ENCODE measurements at regions not wholly inside any gene's neighbourhood (a gene's known extent, or its start where the extent isn't known, plus 50 kb on each side); places are given as distances from the start of the nearest gene placed in this dataset.

DNA sequence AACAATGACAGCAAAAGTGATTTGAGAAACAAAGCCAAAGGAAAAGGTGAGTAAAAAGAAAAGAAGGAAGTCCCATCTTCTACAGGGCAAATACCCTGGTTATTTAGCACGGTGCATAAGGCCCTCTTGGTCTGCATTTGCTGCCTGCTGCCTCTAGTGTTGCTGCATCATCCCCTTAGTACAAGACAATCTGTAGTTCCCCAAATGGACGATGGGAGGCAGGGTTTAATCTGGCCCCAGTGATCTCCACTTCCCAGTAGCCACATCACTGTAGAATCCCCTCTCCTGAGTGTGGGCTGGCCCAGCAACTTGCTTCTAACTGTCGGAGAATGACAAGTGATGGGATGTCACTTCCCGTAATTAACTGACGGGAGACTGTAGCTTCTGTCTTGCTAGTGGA lies 85.1 kb downstream of the CTAGE1 start:
- intact Hi-C loops (cut with DNase I) = no loop called here
- Histone ChIP-seq H3K27me3 (no peaks in the 10 kb centered on the region), H3K9me3 (no peaks in the 10 kb centered on the region), H3K4me3 (no peak overlapping the region), H3K27ac (no peak overlapping the region), H3K4me1 (peaks cover 2 to 14% of the 10 kb centered on the region in 2 donors), H3K36me3 (no peaks in the 10 kb centered on the region)
- TF ChIP-seq, protein P1, sequence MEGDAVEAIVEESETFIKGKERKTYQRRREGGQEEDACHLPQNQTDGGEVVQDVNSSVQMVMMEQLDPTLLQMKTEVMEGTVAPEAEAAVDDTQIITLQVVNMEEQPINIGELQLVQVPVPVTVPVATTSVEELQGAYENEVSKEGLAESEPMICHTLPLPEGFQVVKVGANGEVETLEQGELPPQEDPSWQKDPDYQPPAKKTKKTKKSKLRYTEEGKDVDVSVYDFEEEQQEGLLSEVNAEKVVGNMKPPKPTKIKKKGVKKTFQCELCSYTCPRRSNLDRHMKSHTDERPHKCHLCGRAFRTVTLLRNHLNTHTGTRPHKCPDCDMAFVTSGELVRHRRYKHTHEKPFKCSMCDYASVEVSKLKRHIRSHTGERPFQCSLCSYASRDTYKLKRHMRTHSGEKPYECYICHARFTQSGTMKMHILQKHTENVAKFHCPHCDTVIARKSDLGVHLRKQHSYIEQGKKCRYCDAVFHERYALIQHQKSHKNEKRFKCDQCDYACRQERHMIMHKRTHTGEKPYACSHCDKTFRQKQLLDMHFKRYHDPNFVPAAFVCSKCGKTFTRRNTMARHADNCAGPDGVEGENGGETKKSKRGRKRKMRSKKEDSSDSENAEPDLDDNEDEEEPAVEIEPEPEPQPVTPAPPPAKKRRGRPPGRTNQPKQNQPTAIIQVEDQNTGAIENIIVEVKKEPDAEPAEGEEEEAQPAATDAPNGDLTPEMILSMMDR (IDR thresholded peaks at IDR 0.05) = no peak
- DNase-seq (ENCODE audit: low spot score in 2 of 2) = no peak

DNA sequence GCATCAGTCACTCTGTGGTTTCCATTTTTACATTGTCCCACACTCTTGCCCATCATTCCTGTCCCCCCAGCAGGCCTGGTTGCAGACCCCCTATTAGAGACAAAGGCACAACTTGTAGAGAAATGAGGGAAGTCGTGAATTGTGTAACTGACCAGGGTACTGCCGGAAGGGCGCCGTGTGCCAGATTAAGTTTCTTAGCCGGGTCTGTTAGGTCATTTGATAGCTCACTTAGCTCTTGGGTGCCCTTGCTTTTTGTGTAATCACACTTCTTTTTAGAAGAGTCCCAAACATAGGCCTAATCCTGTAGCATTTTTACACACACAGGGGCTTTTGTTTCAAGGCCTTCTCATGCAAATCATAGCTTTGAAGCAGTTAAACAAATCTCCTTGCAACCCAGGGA lies 87.2 kb downstream of the CTAGE1 start:
- no peaks in the 10 kb centered on the region for H3K36me3 ChIP-seq
- H3K4me1 ChIP-seq = no peaks in the 10 kb centered on the region

DNA sequence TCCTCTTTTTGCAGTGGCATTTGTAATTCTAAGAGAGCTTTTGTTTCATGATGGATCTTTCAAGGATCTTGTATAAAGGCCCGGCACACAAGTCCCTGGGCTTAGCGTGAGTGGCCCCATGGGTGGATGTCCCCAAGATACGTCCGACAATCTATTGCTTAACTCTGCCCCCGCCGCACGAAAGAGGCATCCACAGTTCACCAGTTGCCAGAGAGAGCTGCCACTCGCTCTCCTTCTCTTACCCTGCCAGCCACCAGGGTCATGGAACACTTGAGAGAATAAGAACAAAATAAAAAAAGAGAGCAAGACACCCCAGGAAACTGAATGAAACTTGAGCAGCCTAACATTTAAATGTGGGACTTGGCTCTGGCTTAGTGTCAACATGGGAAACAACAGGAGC lies 92.3 kb downstream of the CTAGE1 start:
- TF ChIP-seq, protein P1 (IDR thresholded peaks at IDR 0.05) = no peak
- peaks cover 4 to 11% of the 10 kb centered on the region in 2 donors for H3K4me1 ChIP-seq
- intact Hi-C loops (cut with DNase I) = no loop called here

More for the DNA sequence above, 87.2 kb downstream of the CTAGE1 start:
- TF ChIP-seq, protein P1 (IDR thresholded peaks at IDR 0.05) = no peak
- no peak overlapping the region for H3K4me3 ChIP-seq
- intact Hi-C loops (cut with DNase I) = no loop called here
- no peak for DNase-seq (ENCODE audit: low spot score in 2 of 2)
- H3K9me3 ChIP-seq = no peaks in the 10 kb centered on the region
- H3K27me3 ChIP-seq = no peaks in the 10 kb centered on the region
- H3K27ac ChIP-seq = no peak overlapping the region

DNA sequence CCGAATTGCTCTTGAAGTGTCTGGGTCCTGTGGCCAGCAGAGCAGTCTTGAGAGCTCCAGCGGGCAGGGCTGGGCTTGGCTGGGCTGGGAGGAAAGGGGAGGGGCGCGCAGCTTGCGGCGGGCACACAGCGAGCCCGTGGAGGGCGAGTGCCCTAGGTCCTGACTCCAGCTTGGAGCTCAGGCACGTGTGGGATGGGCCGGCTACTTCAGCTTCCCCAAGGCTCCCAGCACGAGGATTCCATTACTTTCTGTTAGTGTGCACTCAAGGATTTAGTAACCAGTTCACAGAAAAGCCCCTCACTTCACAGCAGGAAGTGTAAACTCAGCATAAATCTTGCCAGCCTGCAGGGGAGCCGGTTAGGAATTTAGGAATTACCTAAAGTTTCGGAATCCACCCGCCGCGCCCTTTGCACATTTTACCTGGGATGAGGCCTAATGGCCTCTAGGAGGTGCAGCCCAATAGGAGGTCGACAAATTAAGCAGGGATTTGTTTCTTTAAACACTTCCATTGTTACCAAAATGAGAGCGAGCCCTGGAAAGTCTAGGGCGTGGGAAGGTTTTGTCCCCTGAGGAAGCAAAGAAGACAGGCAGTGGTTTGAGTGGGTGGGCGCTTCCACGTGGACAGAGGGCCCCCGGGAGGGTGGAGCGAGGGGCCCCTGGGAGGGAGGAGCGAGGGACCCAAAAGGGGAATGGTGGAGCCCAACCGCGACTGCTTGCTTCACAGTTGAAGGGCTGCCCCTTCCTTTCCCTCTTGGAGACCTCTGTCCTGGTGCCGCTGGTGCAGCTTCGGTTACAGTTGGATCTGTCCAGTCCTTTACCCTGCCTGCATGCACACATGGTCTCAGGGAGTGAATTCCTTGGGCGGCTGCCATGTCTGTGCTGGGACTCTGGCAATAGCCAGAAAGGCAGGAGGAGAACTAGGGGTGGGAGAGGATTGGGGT lies 93.3 kb downstream of the CTAGE1 start:
- Histone ChIP-seq H3K4me1 (peaks cover 4 to 11% of the 10 kb centered on the region in 2 donors), H3K9me3 (no peaks in the 10 kb centered on the region), H3K36me3 (no peaks in the 10 kb centered on the region), H3K4me3 (peak overlapping the region; percentile 20 to 51), H3K27me3 (no peaks in the 10 kb centered on the region), H3K27ac (peak overlapping the region; percentile 38 to 60)
- TF ChIP-seq, protein P1 (IDR thresholded peaks at IDR 0.05) = peak in 1 of 3 experiments; percentile 35
- intact Hi-C loops (cut with DNase I) = no loop called here
- peak in 1 of 2 donors; percentile 75 for DNase-seq (ENCODE audit: low spot score in 2 of 2)

More for the DNA sequence above, 92.3 kb downstream of the CTAGE1 start:
- Histone ChIP-seq H3K27me3 (no peaks in the 10 kb centered on the region), H3K36me3 (no peaks in the 10 kb centered on the region), H3K9me3 (no peaks in the 10 kb centered on the region), H3K27ac (no peak overlapping the region), H3K4me3 (no peak overlapping the region)
- no peak for DNase-seq (ENCODE audit: low spot score in 2 of 2)

DNA sequence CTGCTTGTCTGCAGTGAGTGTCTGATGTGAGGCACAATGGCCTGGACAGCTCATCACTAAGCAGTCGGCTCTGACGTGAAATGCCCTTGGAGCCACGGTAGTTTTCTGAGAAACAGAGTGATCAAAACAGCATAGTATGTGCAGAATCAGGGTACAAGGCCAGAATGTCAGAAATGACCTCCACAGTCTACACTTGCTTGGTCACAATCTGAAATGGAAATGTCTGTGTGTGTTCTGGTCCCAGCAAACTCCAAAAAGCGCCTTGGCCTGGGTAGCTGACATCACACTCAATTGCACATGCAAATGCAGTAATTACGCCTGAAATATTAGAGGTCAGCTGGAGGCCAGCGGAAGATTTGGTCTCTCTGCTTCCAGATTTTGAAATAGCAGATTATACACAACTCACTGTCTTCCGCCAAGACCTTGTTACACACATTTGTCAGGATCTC lies 95.4 kb downstream of the CTAGE1 start:
- Histone ChIP-seq H3K4me1 (peaks cover 4 to 11% of the 10 kb centered on the region in 2 donors), H3K4me3 (no peak overlapping the region), H3K9me3 (no peaks in the 10 kb centered on the region), H3K27ac (peak overlapping the region in 1 of 2 donors; percentile 57), H3K36me3 (no peaks in the 10 kb centered on the region), H3K27me3 (no peaks in the 10 kb centered on the region)
- TF ChIP-seq, protein P1 (IDR thresholded peaks at IDR 0.05) = no peak
- no peak for DNase-seq (ENCODE audit: low spot score in 2 of 2)
- intact Hi-C loops (cut with DNase I) = no loop called here

Measured in ascending aorta (tissue), 2 donors.